NCI-H510A (cell line): ENCODE measurements at regions not wholly inside any gene's neighbourhood (a gene's known extent, or its start where the extent isn't known, plus 50 kb on each side); places are given as distances from the start of the nearest gene placed in this dataset.

Source experiments
- DNase-seq: peaks from one replicate; lab custom pipeline; 2025; lab: John Stamatoyannopoulos, UW

- peak; percentile 25 for DNase-seq
These were observed 206.6 kb upstream of the RFX3 start for GRCh38 chr9:3732077-3733038.

- no peak for DNase-seq
These were observed 204.7 kb upstream of the RFX3 start for GRCh38 chr9:3730511-3730922.

- no peak for DNase-seq
These were observed 195.3 kb upstream of the RFX3 start for GRCh38 chr9:3721096-3721495.

- no peak for DNase-seq
These were observed 193.5 kb upstream of the RFX3 start for GRCh38 chr9:3719286-3719685.

GRCh38 chr9:3716415-3716814 lies 190.6 kb upstream of the RFX3 start:
- DNase-seq = no peak

GRCh38 chr9:3708751-3709150 lies 182.9 kb upstream of the RFX3 start:
- no peak for DNase-seq

GRCh38 chr9:3704890-3705289 lies 179.1 kb upstream of the RFX3 start:
- DNase-seq = no peak

GRCh38 chr9:3700772-3701171 lies 175.0 kb upstream of the RFX3 start:
- no peak for DNase-seq

GRCh38 chr9:3699883-3700282 lies 174.1 kb upstream of the RFX3 start:
- DNase-seq = no peak

GRCh38 chr9:3698531-3698930 lies 172.7 kb upstream of the RFX3 start:
- DNase-seq = no peak

- DNase-seq = no peak
These were observed 172.3 kb upstream of the RFX3 start for GRCh38 chr9:3698076-3698475.

GRCh38 chr9:3696368-3696767 lies 170.6 kb upstream of the RFX3 start:
- no peak for DNase-seq

- no peak for DNase-seq
These were observed 166.8 kb upstream of the RFX3 start for GRCh38 chr9:3692606-3693005.

- DNase-seq = no peak
These were observed 163.8 kb upstream of the RFX3 start for GRCh38 chr9:3689555-3689954.

- no peak for DNase-seq
These were observed 161.3 kb upstream of the RFX3 start for GRCh38 chr9:3687145-3687544.

- DNase-seq = no peak
These were observed 156.4 kb upstream of the RFX3 start for GRCh38 chr9:3682186-3682585.

GRCh38 chr9:3677541-3677940 lies 151.7 kb upstream of the RFX3 start:
- no peak for DNase-seq

- DNase-seq = no peak
These were observed 151.0 kb upstream of the RFX3 start for GRCh38 chr9:3676766-3677165.

GRCh38 chr9:3675946-3676345 lies 150.1 kb upstream of the RFX3 start:
- no peak for DNase-seq

- no peak for DNase-seq
These were observed 148.8 kb upstream of the RFX3 start for GRCh38 chr9:3674561-3674960.

- no peak for DNase-seq
These were observed 146.6 kb upstream of the RFX3 start for GRCh38 chr9:3672399-3672798.

- DNase-seq = no peak
These were observed 138.2 kb upstream of the RFX3 start for GRCh38 chr9:3664044-3664443.

- DNase-seq = no peak
These were observed 136.9 kb upstream of the RFX3 start for GRCh38 chr9:3662671-3663070.

GRCh38 chr9:3660936-3661335 lies 135.1 kb upstream of the RFX3 start:
- DNase-seq = no peak
